GM23338 (cell line): ENCODE measurements at regions not wholly inside any gene's neighbourhood (a gene's known extent, or its start where the extent isn't known, plus 50 kb on each side); places are given as distances from the start of the nearest gene placed in this dataset.

ENCODE experiments used
- ATAC-seq: fragments of 200-7000 bp; cut with Tn5 transposase; 3 replicates; pipeline ENCODE4 v1.9.1; 2020
- DNase-seq: peaks from one replicate; pipeline ENCODE4 v3.0.0-alpha.2; 2015; ENCODE audit warnings: low spot score
- H2AFZ ChIP-seq: fragments of 200-600 bp; sonication (generic); 2 replicates; pipeline ENCODE4 v1.8.0; 2016; ENCODE audit warnings: antibody characterized with exemption, mild to moderate bottlenecking, moderate library complexity
- H3F3A ChIP-seq: fragments of 200-600 bp; sonication (generic); replicated peaks from 2 replicates; pipeline ENCODE4 v1.8.0; 2017; ENCODE audit warnings: antibody characterized with exemption, mixed run types, low read depth
- H3K27ac ChIP-seq: fragments of 200-600 bp; sonication (generic); 2 replicates; pipeline ENCODE4 v1.6.1; 2016; ENCODE audit warnings: low read depth
- H3K27me3 ChIP-seq: fragments of 200-600 bp; sonication (generic); 2 replicates; pipeline ENCODE4 v1.8.0; 2016; ENCODE audit warnings: mild to moderate bottlenecking, mixed run types, moderate library complexity; ENCODE audit not compliant: insufficient read depth
- H3K36me3 ChIP-seq: fragments of 200-600 bp; sonication (generic); 2 replicates; pipeline ENCODE4 v1.8.0; 2016; ENCODE audit warnings: mild to moderate bottlenecking; ENCODE audit not compliant: insufficient read depth
- H3K4me1 ChIP-seq: fragments of 200-600 bp; sonication (generic); 2 replicates; pipeline ENCODE4 v1.8.0; 2016; ENCODE audit warnings: mild to moderate bottlenecking, moderate library complexity; ENCODE audit not compliant: insufficient read depth
- H3K4me2 ChIP-seq: fragments of 200-600 bp; sonication (generic); 2 replicates; pipeline ENCODE4 v1.7.1; 2017; ENCODE audit warnings: mixed run types
- H3K4me3 ChIP-seq: fragments of 200-600 bp; sonication (generic); 2 replicates; pipeline ENCODE4 v1.6.1; 2016; ENCODE audit warnings: mixed run types
- H3K79me2 ChIP-seq: fragments of 200-600 bp; sonication (generic); replicated peaks from 2 replicates; pipeline ENCODE4 v1.8.0; 2017; ENCODE audit warnings: mild to moderate bottlenecking; ENCODE audit not compliant: insufficient read depth
- H3K9me2 ChIP-seq: fragments of 200-600 bp; sonication (generic); 2 replicates; pipeline ENCODE4 v1.8.0; 2017; ENCODE audit not compliant: insufficient read depth
- H4K20me1 ChIP-seq: fragments of 200-600 bp; sonication (generic); replicated peaks from 2 replicates; pipeline ENCODE4 v1.8.0; 2017; ENCODE audit warnings: mild to moderate bottlenecking; ENCODE audit not compliant: insufficient read depth
- H3K27ac Mint-ChIP-seq: 2 replicates; pipeline ENCODE4 v1.8.0; 2020; ENCODE audit warnings: inconsistent platforms, mild to moderate bottlenecking, moderate library complexity, mixed read lengths
- H3K27me3 Mint-ChIP-seq: 3 replicates; pipeline ENCODE4 v1.8.0; 2022; ENCODE audit warnings: low read depth, mild to moderate bottlenecking, moderate library complexity, mixed read lengths, inconsistent platforms; ENCODE audit not compliant: insufficient read depth, poor library complexity
- H3K36me3 Mint-ChIP-seq: 3 replicates; pipeline ENCODE4 v1.8.0; 2021; ENCODE audit warnings: low read depth, mild to moderate bottlenecking, inconsistent platforms, moderate library complexity, mixed read lengths
- H3K4me1 Mint-ChIP-seq: 3 replicates; pipeline ENCODE4 v1.8.0; 2020; ENCODE audit warnings: mild to moderate bottlenecking, inconsistent platforms, mixed read lengths
- H3K4me3 Mint-ChIP-seq: 3 replicates; pipeline ENCODE4 v1.8.0; 2021; ENCODE audit warnings: moderate library complexity, mild to moderate bottlenecking, inconsistent platforms, mixed read lengths
- H3K9me3 Mint-ChIP-seq: 3 replicates; pipeline ENCODE4 v1.8.0; 2020; ENCODE audit warnings: moderate library complexity, mild to moderate bottlenecking, inconsistent platforms, mixed read lengths
- CREB1 ChIP-seq: fragments of 250-450 bp; sonication (Bioruptor Pico); IDR thresholded peaks from 2 replicates; pipeline ENCODE4 v1.5.0; 2020; ENCODE audit warnings: low read depth, mild to moderate bottlenecking, moderate library complexity
- EZH2 ChIP-seq: fragments of 200-600 bp; sonication (generic); IDR thresholded peaks from one replicate; pipeline ENCODE4 v1.8.0; 2017; ENCODE audit warnings: antibody characterized with exemption, mild to moderate bottlenecking, low read depth; ENCODE audit not compliant: unreplicated experiment
- EZH2phosphoT487 ChIP-seq: fragments of 200-600 bp; sonication (generic); IDR thresholded peaks from one replicate; pipeline ENCODE4 v1.8.1; 2018; ENCODE audit warnings: antibody characterized with exemption; ENCODE audit not compliant: unreplicated experiment
- JUNB ChIP-seq: IDR thresholded peaks from one replicate; pipeline ENCODE4 v1.6.1; 2016; ENCODE audit warnings: antibody characterized with exemption; ENCODE audit not compliant: unreplicated experiment
- NANOG ChIP-seq: IDR thresholded peaks from 2 replicates; pipeline ENCODE4 v1.6.1; 2016; ENCODE audit warnings: antibody characterized with exemption, borderline replicate concordance
- POLR2AphosphoS5 ChIP-seq: IDR thresholded peaks from 2 replicates; pipeline ENCODE4 v1.6.1; 2016; ENCODE audit warnings: antibody characterized with exemption, low read depth
- ZNF114 ChIP-seq: fragments of 250-450 bp; sonication (Bioruptor Pico); IDR thresholded peaks from 2 replicates; pipeline ENCODE4 v1.5.0; 2020; ENCODE audit warnings: mild to moderate bottlenecking, moderate library complexity
- ZNF331 ChIP-seq: fragments of 250-450 bp; sonication (Bioruptor Pico); IDR thresholded peaks from 2 replicates; pipeline ENCODE4 v1.5.0; 2020; ENCODE audit warnings: low read depth, mild to moderate bottlenecking, moderate library complexity
- TF ChIP-seq, protein P1 (sequence below), 2 experiments: fragments of 200-600 bp in 1 of 2; sonication (generic) in 1 of 2; conservative IDR thresholded peaks; 2 replicates each; pipeline versions ENCODE4 v1.5.1 to v1.6.1; 2016 to 2017; ENCODE audit warnings: antibody characterized with exemption in 2 of 2, low read depth in 2 of 2, mild to moderate bottlenecking in 2 of 2, moderate library complexity in 1 of 2
- TF ChIP-seq, protein P2 (sequence below): fragments of 250-450 bp; sonication (Bioruptor Pico); IDR thresholded peaks from 2 replicates; pipeline ENCODE4 v1.5.0; 2020; ENCODE audit warnings: mild to moderate bottlenecking, moderate library complexity
- TF ChIP-seq, protein P3 (sequence below): IDR thresholded peaks from 2 replicates; pipeline ENCODE4 v1.6.1; 2016; ENCODE audit warnings: antibody characterized with exemption
- TF ChIP-seq, protein P4 (sequence below): IDR thresholded peaks from one replicate; pipeline ENCODE4 v1.6.1; 2018; ENCODE audit warnings: antibody characterized with exemption; ENCODE audit not compliant: unreplicated experiment

DNA sequence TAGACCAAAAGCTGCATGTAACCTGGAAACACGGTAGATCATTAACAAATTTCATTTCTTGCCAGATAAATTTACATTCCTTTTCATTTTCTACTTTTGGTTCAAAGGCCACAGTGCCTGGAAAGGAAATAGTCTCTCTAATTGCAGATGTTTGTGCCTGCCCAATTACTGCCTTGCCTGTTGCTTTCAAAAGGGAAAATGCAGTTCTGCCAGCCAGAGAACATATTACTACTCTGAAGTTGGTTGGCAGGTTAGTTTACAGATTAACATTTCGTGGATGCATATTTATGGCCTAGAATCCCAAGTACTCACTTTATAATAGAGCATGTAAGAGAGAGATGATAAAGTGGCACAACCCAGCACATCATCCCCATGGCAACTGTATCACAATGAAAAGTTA, 124.3 kb upstream of the LRRC3B start (continued):
- TF ChIP-seq, protein P1, sequence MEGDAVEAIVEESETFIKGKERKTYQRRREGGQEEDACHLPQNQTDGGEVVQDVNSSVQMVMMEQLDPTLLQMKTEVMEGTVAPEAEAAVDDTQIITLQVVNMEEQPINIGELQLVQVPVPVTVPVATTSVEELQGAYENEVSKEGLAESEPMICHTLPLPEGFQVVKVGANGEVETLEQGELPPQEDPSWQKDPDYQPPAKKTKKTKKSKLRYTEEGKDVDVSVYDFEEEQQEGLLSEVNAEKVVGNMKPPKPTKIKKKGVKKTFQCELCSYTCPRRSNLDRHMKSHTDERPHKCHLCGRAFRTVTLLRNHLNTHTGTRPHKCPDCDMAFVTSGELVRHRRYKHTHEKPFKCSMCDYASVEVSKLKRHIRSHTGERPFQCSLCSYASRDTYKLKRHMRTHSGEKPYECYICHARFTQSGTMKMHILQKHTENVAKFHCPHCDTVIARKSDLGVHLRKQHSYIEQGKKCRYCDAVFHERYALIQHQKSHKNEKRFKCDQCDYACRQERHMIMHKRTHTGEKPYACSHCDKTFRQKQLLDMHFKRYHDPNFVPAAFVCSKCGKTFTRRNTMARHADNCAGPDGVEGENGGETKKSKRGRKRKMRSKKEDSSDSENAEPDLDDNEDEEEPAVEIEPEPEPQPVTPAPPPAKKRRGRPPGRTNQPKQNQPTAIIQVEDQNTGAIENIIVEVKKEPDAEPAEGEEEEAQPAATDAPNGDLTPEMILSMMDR (conservative IDR thresholded peaks at IDR 0.05; ENCODE audit: low read depth in 2 of 2) = no peak
- TF ChIP-seq, protein P2, sequence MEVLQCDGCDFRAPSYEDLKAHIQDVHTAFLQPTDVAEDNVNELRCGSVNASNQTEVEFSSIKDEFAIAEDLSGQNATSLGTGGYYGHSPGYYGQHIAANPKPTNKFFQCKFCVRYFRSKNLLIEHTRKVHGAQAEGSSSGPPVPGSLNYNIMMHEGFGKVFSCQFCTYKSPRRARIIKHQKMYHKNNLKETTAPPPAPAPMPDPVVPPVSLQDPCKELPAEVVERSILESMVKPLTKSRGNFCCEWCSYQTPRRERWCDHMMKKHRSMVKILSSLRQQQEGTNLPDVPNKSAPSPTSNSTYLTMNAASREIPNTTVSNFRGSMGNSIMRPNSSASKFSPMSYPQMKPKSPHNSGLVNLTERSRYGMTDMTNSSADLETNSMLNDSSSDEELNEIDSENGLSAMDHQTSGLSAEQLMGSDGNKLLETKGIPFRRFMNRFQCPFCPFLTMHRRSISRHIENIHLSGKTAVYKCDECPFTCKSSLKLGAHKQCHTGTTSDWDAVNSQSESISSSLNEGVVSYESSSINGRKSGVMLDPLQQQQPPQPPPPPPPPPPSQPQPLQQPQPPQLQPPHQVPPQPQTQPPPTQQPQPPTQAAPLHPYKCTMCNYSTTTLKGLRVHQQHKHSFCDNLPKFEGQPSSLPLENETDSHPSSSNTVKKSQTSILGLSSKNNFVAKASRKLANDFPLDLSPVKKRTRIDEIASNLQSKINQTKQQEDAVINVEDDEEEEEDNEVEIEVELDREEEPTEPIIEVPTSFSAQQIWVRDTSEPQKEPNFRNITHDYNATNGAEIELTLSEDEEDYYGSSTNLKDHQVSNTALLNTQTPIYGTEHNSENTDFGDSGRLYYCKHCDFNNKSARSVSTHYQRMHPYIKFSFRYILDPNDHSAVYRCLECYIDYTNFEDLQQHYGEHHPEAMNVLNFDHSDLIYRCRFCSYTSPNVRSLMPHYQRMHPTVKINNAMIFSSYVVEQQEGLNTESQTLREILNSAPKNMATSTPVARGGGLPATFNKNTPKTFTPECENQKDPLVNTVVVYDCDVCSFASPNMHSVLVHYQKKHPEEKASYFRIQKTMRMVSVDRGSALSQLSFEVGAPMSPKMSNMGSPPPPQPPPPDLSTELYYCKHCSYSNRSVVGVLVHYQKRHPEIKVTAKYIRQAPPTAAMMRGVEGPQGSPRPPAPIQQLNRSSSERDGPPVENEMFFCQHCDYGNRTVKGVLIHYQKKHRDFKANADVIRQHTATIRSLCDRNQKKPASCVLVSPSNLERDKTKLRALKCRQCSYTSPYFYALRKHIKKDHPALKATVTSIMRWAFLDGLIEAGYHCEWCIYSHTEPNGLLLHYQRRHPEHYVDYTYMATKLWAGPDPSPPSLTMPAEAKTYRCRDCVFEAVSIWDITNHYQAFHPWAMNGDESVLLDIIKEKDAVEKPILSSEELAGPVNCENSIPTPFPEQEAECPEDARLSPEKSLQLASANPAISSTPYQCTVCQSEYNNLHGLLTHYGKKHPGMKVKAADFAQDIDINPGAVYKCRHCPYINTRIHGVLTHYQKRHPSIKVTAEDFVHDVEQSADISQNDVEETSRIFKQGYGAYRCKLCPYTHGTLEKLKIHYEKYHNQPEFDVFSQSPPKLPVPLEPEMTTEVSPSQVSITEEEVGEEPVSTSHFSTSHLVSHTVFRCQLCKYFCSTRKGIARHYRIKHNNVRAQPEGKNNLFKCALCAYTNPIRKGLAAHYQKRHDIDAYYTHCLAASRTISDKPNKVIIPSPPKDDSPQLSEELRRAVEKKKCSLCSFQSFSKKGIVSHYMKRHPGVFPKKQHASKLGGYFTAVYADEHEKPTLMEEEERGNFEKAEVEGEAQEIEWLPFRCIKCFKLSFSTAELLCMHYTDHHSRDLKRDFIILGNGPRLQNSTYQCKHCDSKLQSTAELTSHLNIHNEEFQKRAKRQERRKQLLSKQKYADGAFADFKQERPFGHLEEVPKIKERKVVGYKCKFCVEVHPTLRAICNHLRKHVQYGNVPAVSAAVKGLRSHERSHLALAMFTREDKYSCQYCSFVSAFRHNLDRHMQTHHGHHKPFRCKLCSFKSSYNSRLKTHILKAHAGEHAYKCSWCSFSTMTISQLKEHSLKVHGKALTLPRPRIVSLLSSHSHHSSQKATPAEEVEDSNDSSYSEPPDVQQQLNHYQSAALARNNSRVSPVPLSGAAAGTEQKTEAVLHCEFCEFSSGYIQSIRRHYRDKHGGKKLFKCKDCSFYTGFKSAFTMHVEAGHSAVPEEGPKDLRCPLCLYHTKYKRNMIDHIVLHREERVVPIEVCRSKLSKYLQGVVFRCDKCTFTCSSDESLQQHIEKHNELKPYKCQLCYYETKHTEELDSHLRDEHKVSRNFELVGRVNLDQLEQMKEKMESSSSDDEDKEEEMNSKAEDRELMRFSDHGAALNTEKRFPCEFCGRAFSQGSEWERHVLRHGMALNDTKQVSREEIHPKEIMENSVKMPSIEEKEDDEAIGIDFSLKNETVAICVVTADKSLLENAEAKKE (CRISPR knock-in tag) = no peak
- TF ChIP-seq ZNF331 (CRISPR knock-in tag) = no peak
- no peak for TF ChIP-seq JUNB
- no peak for TF ChIP-seq ZNF114
- TF ChIP-seq EZH2 = no peak
- TF ChIP-seq POLR2AphosphoS5 = no peak

DNA sequence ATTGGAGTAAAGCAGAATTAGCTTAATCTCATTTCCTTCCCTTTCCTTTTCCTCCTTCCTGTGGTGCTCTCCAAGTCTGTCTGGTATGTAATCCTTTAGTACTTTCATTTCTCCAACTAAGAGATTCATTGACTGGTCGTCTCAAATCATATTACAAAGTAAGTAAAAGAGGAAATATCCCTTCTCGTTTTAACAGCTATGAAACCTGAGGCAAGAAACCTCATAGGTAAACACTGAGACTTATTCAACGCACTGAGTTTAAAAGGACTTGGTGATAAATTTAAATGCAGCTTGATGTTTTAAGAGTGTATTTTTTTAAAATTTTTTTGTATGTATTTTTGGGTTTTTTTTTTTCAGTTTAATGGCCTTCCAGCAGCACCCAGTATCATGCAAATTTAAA, 117.2 kb upstream of the LRRC3B start:
- no peak for DNase-seq
- no peak overlapping the region for H3K27ac Mint-ChIP-seq
- Histone ChIP-seq H3F3A (no peaks in the 10 kb centered on the region), H3K36me3 (no peaks in the 10 kb centered on the region), H3K4me3 (no peak overlapping the region), H3K79me2 (no peaks in the 10 kb centered on the region), H3K27ac (no peak overlapping the region), H3K9me2 (peaks cover 6% of the 10 kb centered on the region; the same call in 1 of the 2 replicates), H3K27me3 (no peaks in the 10 kb centered on the region), H3K4me1 (no peaks in the 10 kb centered on the region), H2AFZ (no peak overlapping the region), H3K4me2 (no peak overlapping the region), H4K20me1 (no peaks in the 10 kb centered on the region)
- no peaks in the 10 kb centered on the region for H3K9me3 Mint-ChIP-seq
- ATAC-seq = no peak
- H3K4me1 Mint-ChIP-seq = no peaks in the 10 kb centered on the region; the same call in 2 of the 3 replicates
- peaks cover 2% of the 10 kb centered on the region for H3K27me3 Mint-ChIP-seq
- no peaks in the 10 kb centered on the region for H3K36me3 Mint-ChIP-seq
- H3K4me3 Mint-ChIP-seq = no peak overlapping the region
- TF ChIP-seq, protein P3, sequence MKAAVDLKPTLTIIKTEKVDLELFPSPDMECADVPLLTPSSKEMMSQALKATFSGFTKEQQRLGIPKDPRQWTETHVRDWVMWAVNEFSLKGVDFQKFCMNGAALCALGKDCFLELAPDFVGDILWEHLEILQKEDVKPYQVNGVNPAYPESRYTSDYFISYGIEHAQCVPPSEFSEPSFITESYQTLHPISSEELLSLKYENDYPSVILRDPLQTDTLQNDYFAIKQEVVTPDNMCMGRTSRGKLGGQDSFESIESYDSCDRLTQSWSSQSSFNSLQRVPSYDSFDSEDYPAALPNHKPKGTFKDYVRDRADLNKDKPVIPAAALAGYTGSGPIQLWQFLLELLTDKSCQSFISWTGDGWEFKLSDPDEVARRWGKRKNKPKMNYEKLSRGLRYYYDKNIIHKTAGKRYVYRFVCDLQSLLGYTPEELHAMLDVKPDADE = no peak
- TF ChIP-seq NANOG (no peak), CREB1 (CRISPR knock-in tag) (no peak), EZH2phosphoT487 (no peak), JUNB (no peak), EZH2 (no peak), POLR2AphosphoS5 (no peak)
- TF ChIP-seq, protein P4, sequence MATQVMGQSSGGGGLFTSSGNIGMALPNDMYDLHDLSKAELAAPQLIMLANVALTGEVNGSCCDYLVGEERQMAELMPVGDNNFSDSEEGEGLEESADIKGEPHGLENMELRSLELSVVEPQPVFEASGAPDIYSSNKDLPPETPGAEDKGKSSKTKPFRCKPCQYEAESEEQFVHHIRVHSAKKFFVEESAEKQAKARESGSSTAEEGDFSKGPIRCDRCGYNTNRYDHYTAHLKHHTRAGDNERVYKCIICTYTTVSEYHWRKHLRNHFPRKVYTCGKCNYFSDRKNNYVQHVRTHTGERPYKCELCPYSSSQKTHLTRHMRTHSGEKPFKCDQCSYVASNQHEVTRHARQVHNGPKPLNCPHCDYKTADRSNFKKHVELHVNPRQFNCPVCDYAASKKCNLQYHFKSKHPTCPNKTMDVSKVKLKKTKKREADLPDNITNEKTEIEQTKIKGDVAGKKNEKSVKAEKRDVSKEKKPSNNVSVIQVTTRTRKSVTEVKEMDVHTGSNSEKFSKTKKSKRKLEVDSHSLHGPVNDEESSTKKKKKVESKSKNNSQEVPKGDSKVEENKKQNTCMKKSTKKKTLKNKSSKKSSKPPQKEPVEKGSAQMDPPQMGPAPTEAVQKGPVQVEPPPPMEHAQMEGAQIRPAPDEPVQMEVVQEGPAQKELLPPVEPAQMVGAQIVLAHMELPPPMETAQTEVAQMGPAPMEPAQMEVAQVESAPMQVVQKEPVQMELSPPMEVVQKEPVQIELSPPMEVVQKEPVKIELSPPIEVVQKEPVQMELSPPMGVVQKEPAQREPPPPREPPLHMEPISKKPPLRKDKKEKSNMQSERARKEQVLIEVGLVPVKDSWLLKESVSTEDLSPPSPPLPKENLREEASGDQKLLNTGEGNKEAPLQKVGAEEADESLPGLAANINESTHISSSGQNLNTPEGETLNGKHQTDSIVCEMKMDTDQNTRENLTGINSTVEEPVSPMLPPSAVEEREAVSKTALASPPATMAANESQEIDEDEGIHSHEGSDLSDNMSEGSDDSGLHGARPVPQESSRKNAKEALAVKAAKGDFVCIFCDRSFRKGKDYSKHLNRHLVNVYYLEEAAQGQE = no peak
